ENCODE measurements at regions not wholly inside any gene's neighbourhood (a gene's known extent, or its start where the extent isn't known, plus 50 kb on each side); places are given as distances from the start of the nearest gene placed in this dataset.

GRCh38 chr4:125159001-125159400 is 155.8 kb upstream of the FAT4 start:
- Histone ChIP-seq H3K27me3 (no peaks in the 10 kb centered on the region), H3K9me3 (no peaks in the 10 kb centered on the region), H3K27ac (no peak overlapping the region), H3K4me1 (no peaks in the 10 kb centered on the region), H3K4me3 (no peak overlapping the region), H3K36me3 (ENCODE audit: low read depth, missing control alignments) (no peaks in the 10 kb centered on the region)
- intact Hi-C loops (cut with DNase I; ENCODE audit: low total_unique reads): no loop called here
- no peak for DNase-seq
- WGBS, 2 donors: 69 to 76% methylated on average over 3 of the region's 3 CpGs
- TF ChIP-seq CTCF (IDR thresholded peaks at IDR 0.05) (no peak), POLR2A (IDR thresholded peaks at IDR 0.05) (no peak)

- intact Hi-C loops (cut with DNase I; ENCODE audit: low total_unique reads): no loop called here
Measured at GRCh38 chr4:125155251-125155650, 159.5 kb upstream of the FAT4 start.

GRCh38 chr4:125140966-125141495 is 173.7 kb upstream of the FAT4 start:
- Histone ChIP-seq H3K27me3 (no peaks in the 10 kb centered on the region), H3K36me3 (ENCODE audit: low read depth, missing control alignments) (no peaks in the 10 kb centered on the region), H3K4me3 (no peak overlapping the region), H3K9me3 (no peaks in the 10 kb centered on the region), H3K4me1 (no peaks in the 10 kb centered on the region), H3K27ac (no peak overlapping the region)
- 77 to 80% methylated on average over 4 of the region's 4 CpGs for WGBS, 2 donors
- TF ChIP-seq POLR2A (IDR thresholded peaks at IDR 0.05) (no peak), CTCF (IDR thresholded peaks at IDR 0.05) (no peak)
- no peak for DNase-seq
- intact Hi-C loops (cut with DNase I; ENCODE audit: low total_unique reads): no loop called here

More at GRCh38 chr4:125155251-125155650, 159.5 kb upstream of the FAT4 start:
- Histone ChIP-seq H3K9me3 (no peaks in the 10 kb centered on the region), H3K27ac (no peak overlapping the region), H3K27me3 (no peaks in the 10 kb centered on the region), H3K36me3 (ENCODE audit: low read depth, missing control alignments) (no peaks in the 10 kb centered on the region), H3K4me1 (no peaks in the 10 kb centered on the region), H3K4me3 (no peak overlapping the region)
- no peak for DNase-seq
- TF ChIP-seq POLR2A (IDR thresholded peaks at IDR 0.05): no peak
- no peak for TF ChIP-seq CTCF (IDR thresholded peaks at IDR 0.05)

- intact Hi-C loops (cut with DNase I; ENCODE audit: low total_unique reads): no loop called here
- no peaks in the 10 kb centered on the region for H3K4me1 ChIP-seq
- no peak overlapping the region for H3K27ac ChIP-seq
- WGBS, 2 donors: 53 to 54% methylated on average over 2 of the region's 2 CpGs
- no peak for TF ChIP-seq POLR2A (IDR thresholded peaks at IDR 0.05)
- no peak for TF ChIP-seq CTCF (IDR thresholded peaks at IDR 0.05)
- H3K27me3 ChIP-seq: no peaks in the 10 kb centered on the region
- DNase-seq: no peak
- H3K36me3 ChIP-seq (ENCODE audit: low read depth, missing control alignments): no peaks in the 10 kb centered on the region
- no peaks in the 10 kb centered on the region for H3K9me3 ChIP-seq
- H3K4me3 ChIP-seq: no peak overlapping the region
Measured at GRCh38 chr4:125135652-125136051, 179.1 kb upstream of the FAT4 start.

- WGBS, 2 donors: 83 to 85% methylated on average over 2 of the region's 2 CpGs
- Histone ChIP-seq H3K27ac (no peak overlapping the region), H3K4me3 (no peak overlapping the region), H3K36me3 (ENCODE audit: low read depth, missing control alignments) (no peaks in the 10 kb centered on the region), H3K9me3 (no peaks in the 10 kb centered on the region), H3K27me3 (no peaks in the 10 kb centered on the region), H3K4me1 (no peaks in the 10 kb centered on the region)
- no peak for TF ChIP-seq CTCF (IDR thresholded peaks at IDR 0.05)
- TF ChIP-seq POLR2A (IDR thresholded peaks at IDR 0.05): no peak
- no peak for DNase-seq
- intact Hi-C loops (cut with DNase I; ENCODE audit: low total_unique reads): no loop called here
Measured at GRCh38 chr4:125132729-125133128, 182.0 kb upstream of the FAT4 start.

Data from testis (tissue), 2 donors.